PC-3 (cell line): ENCODE measurements at regions not wholly inside any gene's neighbourhood (a gene's known extent, or its start where the extent isn't known, plus 50 kb on each side); places are given as distances from the start of the nearest gene placed in this dataset.

ENCODE experiments used
- ATAC-seq: fragments of 200-7000 bp; cut with Tn5 transposase; 2 replicates; pipeline ENCODE4 v1.9.1; 2020; ENCODE audit warnings: mild to moderate bottlenecking, moderate library complexity
- BruUV-seq: library from RNA; stranded (reverse); fragments of 400-500 nt; replicated peaks from 2 replicates; lab custom pipeline; 2021; lab: Mats Ljungman, UMichigan
- CTCF ChIA-PET: fragments of 300-600 bp; sonication (Branson Sonifier 250); formaldehyde crosslinking; loops from one replicate; lab custom pipeline; 2022; ENCODE audit warnings: antibody characterized with exemption; lab: Charles Lee
- POLR2A ChIA-PET: fragments of 300-600 bp; sonication (Branson Sonifier 250); formaldehyde crosslinking; loops from one replicate; lab custom pipeline; 2022; ENCODE audit warnings: antibody characterized with exemption; ENCODE audit not compliant: unreplicated experiment; lab: Charles Lee
- DNase-seq: peaks from one replicate; pipeline ENCODE4 v3.0.0-alpha.2; 2015
- H2AFZ ChIP-seq: fragments of 300-600 bp; sonication (generic); 2 replicates; pipeline ENCODE4 v1.6.0; 2016; ENCODE audit warnings: antibody characterized with exemption, low read length
- H3F3A ChIP-seq: fragments of 300-600 bp; sonication (generic); one replicate; pipeline ENCODE4 v1.6.0; 2017; ENCODE audit warnings: antibody characterized with exemption, low read length, control low read depth, mild to moderate bottlenecking; ENCODE audit not compliant: unreplicated experiment
- H3K27ac ChIP-seq: fragments of 300-600 bp; sonication (generic); 2 replicates; pipeline ENCODE4 v1.5.1; 2016; ENCODE audit warnings: mild to moderate bottlenecking, low read length
- H3K27me3 ChIP-seq: fragments of 300-600 bp; sonication (generic); 2 replicates; pipeline ENCODE4 v1.6.1; 2016; ENCODE audit warnings: low read length, mixed read lengths
- H3K36me3 ChIP-seq: fragments of 300-600 bp; sonication (generic); 2 replicates; pipeline ENCODE4 v1.6.1; 2016; ENCODE audit warnings: low read depth, mixed run types, low read length, mixed read lengths
- H3K4me1 ChIP-seq: fragments of 300-600 bp; sonication (generic); 2 replicates; pipeline ENCODE4 v1.5.1; 2016; ENCODE audit warnings: low read length; ENCODE audit not compliant: insufficient read depth
- H3K4me2 ChIP-seq: fragments of 300-600 bp; sonication (generic); 2 replicates; pipeline ENCODE4 v1.6.0; 2016; ENCODE audit warnings: low read length
- H3K4me3 ChIP-seq: fragments of 300-600 bp; sonication (generic); 2 replicates; pipeline ENCODE4 v1.5.1; 2016; ENCODE audit warnings: mild to moderate bottlenecking, low read length, mixed read lengths
- H3K79me2 ChIP-seq: fragments of 300-600 bp; sonication (generic); 2 replicates; pipeline ENCODE4 v1.6.1; 2017; ENCODE audit warnings: low read length, mixed read lengths
- H3K9ac ChIP-seq: fragments of 300-600 bp; sonication (generic); 2 replicates; pipeline ENCODE4 v1.6.0; 2016; ENCODE audit warnings: mild to moderate bottlenecking, low read length
- H3K9me2 ChIP-seq: fragments of 300-600 bp; sonication (generic); replicated peaks from 2 replicates; pipeline ENCODE4 v1.6.1; 2016; ENCODE audit warnings: mixed run types, low read length, mixed read lengths
- H3K9me3 ChIP-seq: fragments of 300-600 bp; sonication (generic); 2 replicates; pipeline ENCODE4 v1.6.1; 2016; ENCODE audit warnings: low read length, mixed read lengths
- H4K20me1 ChIP-seq: fragments of 300-600 bp; sonication (generic); 2 replicates; pipeline ENCODE4 v1.6.1; 2016; ENCODE audit warnings: low read length, mixed read lengths
- CTCF ChIP-seq: fragments of 300-600 bp; sonication (generic); conservative IDR thresholded peaks from 2 replicates; pipeline ENCODE4 v1.5.1; 2017; ENCODE audit warnings: antibody characterized with exemption, low read depth, mild to moderate bottlenecking, low read length
- EZH2 ChIP-seq: fragments of 300-600 bp; sonication (generic); IDR thresholded peaks from one replicate; pipeline ENCODE4 v1.6.1; 2017; ENCODE audit warnings: antibody characterized with exemption, mild to moderate bottlenecking, low read length; ENCODE audit not compliant: unreplicated experiment
- EZH2phosphoT487 ChIP-seq: fragments of 300-600 bp; sonication (generic); IDR thresholded peaks from 2 replicates; pipeline ENCODE4 v1.6.1; 2018; ENCODE audit warnings: mild to moderate bottlenecking, antibody characterized with exemption, low read length, borderline replicate concordance
- intact Hi-C: fragments of 100-400 bp; cut with micrococcal nuclease; formaldehyde crosslinking; loops from 2 replicates; pipeline ENCODE4 v1.9.0; 2023

DNA sequence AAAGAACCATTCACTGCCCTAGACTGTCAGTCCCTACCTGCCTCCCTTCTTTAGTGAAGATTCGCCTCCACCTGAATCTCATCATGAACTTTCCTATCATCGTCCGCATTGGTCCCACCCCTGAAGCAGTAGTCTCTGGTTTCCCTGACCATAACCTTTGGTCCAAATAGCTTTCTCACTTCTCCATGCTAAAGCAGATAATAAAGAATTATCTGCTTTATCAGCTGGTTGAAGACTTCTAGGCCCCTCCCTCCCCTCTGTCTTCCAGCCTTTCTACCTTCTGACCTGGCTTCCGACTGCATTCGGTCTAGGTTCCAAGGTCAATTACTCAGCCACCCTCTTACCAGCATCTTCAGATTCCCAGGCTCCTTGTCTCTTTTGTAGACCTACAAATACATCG, 650.9 kb downstream of the HS3ST4 start:
- Histone ChIP-seq H3K9me2 (no peaks in the 10 kb centered on the region), H3K4me1 (no peaks in the 10 kb centered on the region), H3K79me2 (no peaks in the 10 kb centered on the region), H3K9me3 (no peaks in the 10 kb centered on the region), H3K27me3 (no peaks in the 10 kb centered on the region), H3K9ac (no peak overlapping the region), H2AFZ (no peak overlapping the region), H3K36me3 (no peaks in the 10 kb centered on the region), H4K20me1 (no peaks in the 10 kb centered on the region), H3F3A (no peaks in the 10 kb centered on the region), H3K4me2 (no peak overlapping the region), H3K4me3 (no peak overlapping the region), H3K27ac (no peak overlapping the region)
- TF ChIP-seq EZH2 (no peak), CTCF (no peak), EZH2phosphoT487 (no peak)
- ATAC-seq (no peak), DNase-seq (no peak)
- no TSS peak for BruUV-seq
- intact Hi-C loops = no loop called here
- ChIA-PET POLR2A (no interaction called here), CTCF (no interaction called here)

GRCh38 chr16:26344240-26344776, 652.5 kb downstream of the HS3ST4 start:
- Histone ChIP-seq H3K27me3 (no peaks in the 10 kb centered on the region), H3K27ac (no peak overlapping the region), H3K4me3 (no peak overlapping the region), H3K4me1 (no peaks in the 10 kb centered on the region), H3K4me2 (no peak overlapping the region), H3K9ac (no peak overlapping the region), H3K79me2 (no peaks in the 10 kb centered on the region), H4K20me1 (no peaks in the 10 kb centered on the region), H3K9me3 (no peaks in the 10 kb centered on the region), H3K36me3 (no peaks in the 10 kb centered on the region), H2AFZ (no peak overlapping the region), H3F3A (no peaks in the 10 kb centered on the region), H3K9me2 (no peaks in the 10 kb centered on the region)
- DNase-seq = no peak
- TF ChIP-seq CTCF = no peak
- TF ChIP-seq EZH2 = no peak
- no peak for TF ChIP-seq EZH2phosphoT487
- no TSS peak for BruUV-seq
- intact Hi-C loops = no loop called here
- ChIA-PET POLR2A (no interaction called here), CTCF (no interaction called here)
- ATAC-seq = no peak

- Histone ChIP-seq H3K79me2 (no peaks in the 10 kb centered on the region), H3K9ac (no peak overlapping the region), H3F3A (no peaks in the 10 kb centered on the region), H3K9me3 (no peaks in the 10 kb centered on the region), H3K36me3 (no peaks in the 10 kb centered on the region), H4K20me1 (no peaks in the 10 kb centered on the region), H3K27ac (no peak overlapping the region), H3K27me3 (no peaks in the 10 kb centered on the region), H3K4me1 (no peaks in the 10 kb centered on the region), H3K4me3 (no peak overlapping the region), H3K4me2 (no peak overlapping the region), H2AFZ (no peak overlapping the region), H3K9me2 (no peaks in the 10 kb centered on the region)
- DNase-seq (no peak), ATAC-seq (no peak)
- BruUV-seq = no TSS peak
- intact Hi-C loops = no loop called here
- ChIA-PET CTCF (no interaction called here), POLR2A (no interaction called here)
- TF ChIP-seq EZH2phosphoT487 = no peak
- no peak for TF ChIP-seq CTCF
- TF ChIP-seq EZH2 = no peak
These were observed 653.2 kb downstream of the HS3ST4 start for GRCh38 chr16:26344976-26345375.
